ENCODE measurements at regions not wholly inside any gene's neighbourhood (a gene's known extent, or its start where the extent isn't known, plus 50 kb on each side); places are given as distances from the start of the nearest gene placed in this dataset.

- DNase-seq (ENCODE audit: low read depth in 3 of 3), result no peak
These were observed 149.4 kb downstream of the DHX35 start for GRCh38 chr20:39111359-39112177.

- DNase-seq (ENCODE audit: low read depth in 3 of 3), result no peak
These were observed 148.6 kb downstream of the DHX35 start for GRCh38 chr20:39110819-39111136.

GRCh38 chr20:39109933-39110818 is 148.0 kb downstream of the DHX35 start:
- DNase-seq (ENCODE audit: low read depth in 3 of 3), result no peak

GRCh38 chr20:39108746-39109145 is 146.6 kb downstream of the DHX35 start:
- DNase-seq (ENCODE audit: low read depth in 3 of 3), result no peak

- no peak for DNase-seq (ENCODE audit: low read depth in 3 of 3)
These were observed 145.6 kb downstream of the DHX35 start for GRCh38 chr20:39107741-39108140.

- DNase-seq (ENCODE audit: low read depth in 3 of 3), result no peak
These were observed 144.6 kb downstream of the DHX35 start for GRCh38 chr20:39106791-39107190.

- DNase-seq (ENCODE audit: low read depth in 3 of 3), result no peak
These were observed 143.4 kb downstream of the DHX35 start for GRCh38 chr20:39105551-39105950.

GRCh38 chr20:39103732-39104131 is 141.6 kb downstream of the DHX35 start:
- DNase-seq (ENCODE audit: low read depth in 3 of 3), result no peak

- DNase-seq (ENCODE audit: low read depth in 3 of 3), result no peak
These were observed 141.2 kb downstream of the DHX35 start for GRCh38 chr20:39103305-39103704.

GRCh38 chr20:39101895-39102294 is 139.8 kb downstream of the DHX35 start:
- no peak for DNase-seq (ENCODE audit: low read depth in 3 of 3)

- DNase-seq (ENCODE audit: low read depth in 3 of 3), result no peak
These were observed 138.5 kb downstream of the DHX35 start for GRCh38 chr20:39100691-39101090.

- no peak for DNase-seq (ENCODE audit: low read depth in 3 of 3)
These were observed 135.7 kb downstream of the DHX35 start for GRCh38 chr20:39097889-39098288.

- no peak for DNase-seq (ENCODE audit: low read depth in 3 of 3)
These were observed 133.7 kb downstream of the DHX35 start for GRCh38 chr20:39095870-39096269.

- DNase-seq (ENCODE audit: low read depth in 3 of 3), result no peak
These were observed 132.2 kb downstream of the DHX35 start for GRCh38 chr20:39094391-39094790.

GRCh38 chr20:39092733-39093410 is 130.7 kb downstream of the DHX35 start:
- no peak for DNase-seq (ENCODE audit: low read depth in 3 of 3)

GRCh38 chr20:39090906-39091305 is 128.8 kb downstream of the DHX35 start:
- no peak for DNase-seq (ENCODE audit: low read depth in 3 of 3)

- no peak for DNase-seq (ENCODE audit: low read depth in 3 of 3)
These were observed 127.7 kb downstream of the DHX35 start for GRCh38 chr20:39089797-39090196.
